ENCODE measurements at regions not wholly inside any gene's neighbourhood (a gene's known extent, or its start where the extent isn't known, plus 50 kb on each side); places are given as distances from the start of the nearest gene placed in this dataset.

DNA sequence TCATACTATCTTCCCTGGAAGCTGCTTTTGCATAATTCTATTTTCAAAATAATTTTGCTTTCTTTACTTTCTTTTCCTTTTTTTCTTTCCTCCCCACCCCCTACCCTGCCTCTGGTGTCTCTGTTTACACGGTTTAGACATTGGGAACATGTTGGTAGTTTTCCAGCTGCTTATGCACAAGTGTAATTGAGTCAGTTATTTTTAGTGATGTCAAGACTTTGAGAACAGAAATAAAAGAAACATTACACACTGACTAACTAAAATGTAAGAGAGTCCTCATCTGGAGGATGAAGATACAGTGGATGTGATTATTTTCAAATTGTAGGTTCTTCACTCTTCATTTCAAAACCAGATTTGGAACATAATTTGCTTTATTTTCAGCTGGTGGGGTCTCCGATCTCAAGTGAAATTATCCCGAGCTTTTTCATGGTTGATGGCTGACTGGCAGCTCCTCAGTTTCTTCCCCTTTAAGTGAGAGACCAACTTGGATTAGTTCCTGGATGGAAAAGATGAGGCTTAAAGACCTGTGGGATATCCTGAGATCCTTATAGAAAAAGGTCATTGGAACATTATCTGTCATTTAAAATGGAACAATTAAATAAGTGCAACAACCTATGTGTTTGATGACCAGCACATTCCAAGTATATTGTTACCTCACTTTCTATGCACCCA is 154.4 kb upstream of the ZNF462 start:
- DNase-seq (ENCODE audit: low read depth), result no peak

DNA sequence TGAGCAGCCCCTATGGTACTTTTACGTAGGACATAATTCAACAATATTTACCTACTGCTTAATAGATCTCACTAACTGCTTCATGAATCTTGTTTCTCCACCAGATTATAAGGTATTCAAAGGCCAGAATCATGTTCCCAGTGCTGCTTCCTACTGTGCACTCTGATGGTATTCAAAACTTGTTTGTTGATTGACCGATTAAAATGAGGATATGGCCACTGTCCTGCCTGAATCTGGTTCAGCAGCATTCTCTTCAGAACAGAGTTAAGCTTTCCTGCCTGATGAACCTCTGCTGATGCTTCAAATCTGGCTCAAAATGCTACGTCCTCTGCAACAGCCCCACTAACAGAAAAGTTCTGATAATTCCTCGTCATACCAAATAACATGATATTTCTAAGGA is 150.7 kb upstream of the ZNF462 start:
- DNase-seq (ENCODE audit: low read depth), result no peak

- no peak for DNase-seq (ENCODE audit: low read depth)
Measured at GRCh38 chr9:106713206-106713605, 149.8 kb upstream of the ZNF462 start.

DNA sequence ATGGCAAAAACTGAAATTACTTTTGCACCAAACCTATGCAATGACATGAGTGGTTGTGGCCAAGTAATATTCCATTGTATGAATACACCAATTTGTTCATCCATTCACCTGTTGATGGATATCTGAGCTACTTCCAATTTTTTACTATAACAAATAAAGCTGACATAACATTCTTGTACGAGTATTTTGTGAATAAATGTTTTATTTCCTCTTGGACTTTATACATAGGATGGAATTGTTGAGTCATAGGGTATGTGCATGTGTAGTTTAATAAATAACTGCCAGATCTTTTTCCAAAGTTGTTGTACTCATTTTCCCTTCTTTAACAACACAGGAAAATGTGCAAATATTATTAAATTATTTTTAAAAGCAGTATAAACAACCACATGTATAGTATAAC is 146.1 kb upstream of the ZNF462 start:
- no peak for DNase-seq (ENCODE audit: low read depth)

GRCh38 chr9:106717686-106718085 is 145.3 kb upstream of the ZNF462 start:
- no peak for DNase-seq (ENCODE audit: low read depth)

GRCh38 chr9:106718936-106719335 is 144.0 kb upstream of the ZNF462 start:
- no peak for DNase-seq (ENCODE audit: low read depth)

DNA sequence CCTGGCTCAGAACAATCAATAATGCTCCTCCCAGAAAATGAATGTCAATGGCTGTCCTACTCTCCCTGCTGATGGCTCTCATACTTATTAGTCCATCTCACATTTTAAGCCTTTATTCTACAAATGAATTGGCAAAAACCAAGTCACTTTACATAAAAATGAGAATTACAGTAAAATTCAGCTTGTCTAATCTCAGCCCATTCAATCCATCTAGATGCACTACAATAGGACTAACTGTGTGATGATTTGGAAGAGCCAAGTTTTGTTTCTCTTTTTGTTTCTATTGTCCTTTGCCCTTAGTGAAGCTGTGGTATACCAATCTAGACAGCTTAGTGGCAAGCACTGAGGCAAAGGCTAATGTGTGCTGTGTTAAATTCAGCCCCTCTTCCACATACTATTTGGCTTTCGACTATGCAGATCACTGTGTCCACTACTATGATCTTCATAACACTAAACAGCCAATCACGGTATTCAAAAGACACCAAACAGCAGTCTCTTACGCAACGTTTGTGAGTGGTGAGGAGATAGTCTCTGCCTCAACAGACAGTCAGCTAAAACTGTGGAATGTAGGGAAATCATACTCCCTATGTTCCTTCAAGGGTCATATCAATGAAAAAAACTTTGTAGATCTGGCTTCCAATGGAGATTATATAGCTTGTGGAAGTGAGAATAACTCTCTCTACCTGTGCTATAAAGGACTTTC is 140.8 kb upstream of the ZNF462 start:
- no peak for DNase-seq (ENCODE audit: low read depth)

DNA sequence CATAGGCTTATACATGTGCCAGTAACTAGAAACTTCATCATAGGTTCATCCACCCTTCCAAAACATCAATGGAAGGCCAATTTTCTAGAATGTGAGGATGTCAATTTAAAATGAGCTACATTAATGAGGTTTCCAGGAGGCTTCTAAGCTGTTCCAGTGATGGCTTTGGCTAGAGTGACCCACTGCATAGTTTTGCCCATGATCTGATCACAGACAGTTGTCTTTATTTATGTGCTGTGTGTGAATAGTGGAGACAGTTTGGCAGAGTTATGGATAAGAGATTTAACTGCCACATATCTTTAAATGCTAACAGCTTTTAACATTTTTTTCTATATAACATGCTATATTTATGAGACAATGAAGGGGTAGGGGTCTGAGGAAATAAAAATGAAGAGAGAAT is 139.0 kb upstream of the ZNF462 start:
- DNase-seq (ENCODE audit: low read depth), result no peak

- no peak for DNase-seq (ENCODE audit: low read depth)
Measured at GRCh38 chr9:106724566-106724965, 138.4 kb upstream of the ZNF462 start.

DNA sequence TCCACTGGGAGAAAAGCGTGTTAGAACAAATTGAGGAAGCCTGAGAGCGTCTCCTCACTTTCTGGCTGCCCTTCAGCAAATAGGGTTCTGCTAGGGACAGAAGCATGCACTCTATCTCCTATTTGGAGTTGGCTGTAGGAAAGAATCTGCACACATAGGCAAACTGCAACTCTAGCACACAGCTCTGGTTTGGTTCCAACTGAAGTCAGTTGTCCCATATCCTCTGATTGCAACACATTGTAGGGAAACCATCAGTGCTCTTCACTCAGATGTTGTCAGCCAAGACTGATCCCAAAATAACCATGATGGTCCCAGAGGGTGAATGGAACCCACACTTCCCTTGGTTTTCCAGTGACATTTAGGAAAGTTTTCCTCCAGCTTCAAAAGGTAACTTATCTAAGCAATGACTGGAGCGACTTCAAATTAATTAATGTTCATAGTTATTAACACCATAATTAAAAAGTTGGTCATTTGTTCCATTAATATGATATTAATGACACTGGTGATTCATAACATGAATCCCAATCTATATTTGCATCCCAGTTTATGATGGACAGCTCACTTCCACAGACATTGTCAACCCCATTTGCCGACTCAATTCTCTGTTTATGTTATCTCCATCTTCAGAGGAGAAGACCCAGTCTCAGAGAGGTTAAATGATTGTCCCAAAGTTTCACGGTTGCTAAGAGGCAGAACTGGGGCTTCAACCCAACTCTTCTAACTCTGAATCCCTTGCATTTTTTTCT is 136.7 kb upstream of the ZNF462 start:
- DNase-seq (ENCODE audit: low read depth), result no peak

DNA sequence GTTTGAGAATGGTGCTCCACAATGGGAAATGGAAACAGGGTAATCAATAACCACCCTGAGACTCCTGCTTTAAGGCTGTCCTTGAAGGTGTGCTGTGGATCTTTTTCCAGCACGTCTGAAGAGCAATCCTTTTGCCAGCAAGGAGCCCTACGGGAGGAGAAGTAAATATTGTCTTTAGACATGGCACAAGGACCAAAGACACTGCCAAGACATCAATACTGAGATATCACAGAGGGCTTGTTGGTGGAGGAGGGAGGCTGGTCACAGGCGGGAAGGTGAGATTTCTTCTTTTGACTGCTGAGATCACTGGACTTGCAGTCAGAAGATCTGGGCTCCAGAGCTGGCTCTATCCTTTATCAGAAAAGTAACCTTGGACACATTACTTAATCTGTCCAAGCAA is 135.0 kb upstream of the ZNF462 start:
- no peak for DNase-seq (ENCODE audit: low read depth)

GRCh38 chr9:106728860-106729259 is 134.1 kb upstream of the ZNF462 start:
- no peak for DNase-seq (ENCODE audit: low read depth)

DNA sequence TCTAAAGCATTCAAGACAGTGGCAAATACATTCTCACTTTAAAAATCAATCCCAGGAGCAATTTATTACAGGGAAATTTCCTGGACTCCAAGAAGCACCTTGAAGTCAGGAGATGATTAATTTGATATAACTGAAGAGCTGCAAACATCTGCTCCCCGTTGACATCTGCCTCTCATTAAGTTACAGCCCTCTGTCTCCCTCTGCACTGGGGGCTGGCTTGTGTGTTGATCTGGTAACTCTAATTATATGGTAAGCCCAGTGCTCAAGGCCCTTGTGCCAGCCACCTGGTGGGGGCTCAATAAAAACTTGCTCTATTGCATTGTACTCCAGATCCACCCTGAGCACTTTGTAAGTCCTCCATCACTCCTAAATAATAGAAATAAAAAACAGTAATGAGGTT is 131.1 kb upstream of the ZNF462 start:
- DNase-seq (ENCODE audit: low read depth), result no peak

GRCh38 chr9:106733828-106734380 is 129.1 kb upstream of the ZNF462 start:
- no peak for DNase-seq (ENCODE audit: low read depth)

DNA sequence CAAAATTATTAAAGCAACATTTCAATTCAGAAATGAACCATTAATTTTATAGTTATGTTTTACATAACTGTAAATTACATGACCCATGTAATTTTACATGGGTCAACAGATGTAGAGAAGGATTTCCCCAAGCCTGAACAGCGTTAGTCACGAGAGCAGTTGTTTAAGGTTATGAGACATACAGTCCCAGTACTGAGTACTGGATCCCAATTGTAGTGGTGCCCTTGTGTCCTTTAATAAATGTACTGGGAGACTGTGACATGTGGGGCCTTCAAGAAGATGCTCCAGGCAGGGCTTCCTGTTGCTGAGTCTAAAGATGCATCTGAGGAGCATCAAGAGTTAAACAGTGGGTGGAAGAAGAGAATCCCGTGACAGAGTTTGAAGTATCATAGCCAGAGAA is 125.5 kb upstream of the ZNF462 start:
- DNase-seq (ENCODE audit: low read depth), result no peak

GRCh38 chr9:106738109-106738508 is 124.9 kb upstream of the ZNF462 start:
- DNase-seq (ENCODE audit: low read depth), result no peak

- DNase-seq (ENCODE audit: low read depth), result no peak
Measured at GRCh38 chr9:106745457-106745856, 117.5 kb upstream of the ZNF462 start.

DNA sequence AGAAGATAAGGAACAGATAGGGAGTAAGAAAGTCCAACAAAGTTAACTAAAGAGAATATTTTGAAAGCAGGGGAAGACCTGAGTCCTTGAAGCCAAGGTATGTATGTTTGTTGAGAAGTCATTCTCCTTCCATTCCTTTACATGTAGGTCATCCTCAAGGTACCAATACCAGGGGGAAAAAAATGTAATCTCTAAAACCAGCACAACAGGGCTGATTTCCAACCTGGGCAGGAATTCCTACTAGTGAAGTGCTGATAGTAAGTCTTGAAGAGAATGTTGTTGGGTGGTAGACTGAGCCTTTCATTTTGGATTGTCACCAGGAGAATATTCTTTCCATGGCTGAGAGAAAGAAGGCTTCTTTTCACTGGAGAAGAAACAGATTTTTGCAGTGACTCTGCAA is 117.1 kb upstream of the ZNF462 start:
- DNase-seq (ENCODE audit: low read depth), result no peak

GRCh38 chr9:106751681-106752080 is 111.3 kb upstream of the ZNF462 start:
- DNase-seq (ENCODE audit: low read depth), result no peak

DNA sequence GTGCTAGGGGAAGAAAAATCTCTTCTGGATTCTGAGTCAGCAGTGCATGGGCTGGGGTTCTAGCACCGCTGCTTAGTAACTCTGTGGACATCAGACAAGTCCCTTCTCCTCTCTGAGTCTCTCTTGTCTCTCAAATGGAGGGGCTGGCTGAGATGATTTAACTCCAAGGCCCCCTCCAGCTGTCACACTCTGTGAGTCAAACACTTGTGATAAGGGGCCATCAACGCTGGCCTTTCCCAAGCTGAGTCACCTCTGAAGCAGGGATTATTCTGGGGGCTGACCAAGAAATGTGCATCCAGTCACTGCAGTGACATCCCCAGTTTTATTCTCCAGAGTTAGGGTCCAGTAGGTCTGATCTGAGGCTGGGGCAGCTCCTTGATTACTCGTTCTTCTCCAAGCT is 110.4 kb upstream of the ZNF462 start:
- no peak for DNase-seq (ENCODE audit: low read depth)

DNA sequence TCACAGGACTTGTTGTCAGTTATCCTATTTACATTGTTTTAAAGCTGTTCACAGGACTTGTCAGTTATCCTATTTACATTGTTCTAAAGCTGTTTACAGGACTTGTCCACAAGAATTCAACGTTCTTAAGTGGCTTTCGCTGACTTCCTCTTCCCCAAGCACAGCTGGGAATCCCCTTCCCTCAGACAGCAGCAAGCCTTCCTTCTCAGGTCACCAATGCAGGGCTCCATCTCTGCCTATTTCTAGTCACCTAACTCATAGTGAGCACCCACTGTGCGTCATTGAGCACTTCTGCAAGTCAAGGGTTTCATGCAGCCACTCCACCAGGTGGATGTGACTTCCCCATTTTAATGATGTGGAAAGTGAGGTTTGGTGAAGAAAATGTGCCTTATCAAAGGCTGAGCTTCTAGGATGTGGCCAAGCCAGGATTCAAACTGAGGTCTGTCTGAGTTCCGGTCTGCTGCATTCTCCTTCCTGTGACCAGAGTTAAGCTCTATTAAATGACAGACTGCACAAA is 109.8 kb upstream of the ZNF462 start:
- no peak for DNase-seq (ENCODE audit: low read depth)

- no peak for DNase-seq (ENCODE audit: low read depth)
Measured at GRCh38 chr9:106755736-106756135, 107.2 kb upstream of the ZNF462 start.

DNA sequence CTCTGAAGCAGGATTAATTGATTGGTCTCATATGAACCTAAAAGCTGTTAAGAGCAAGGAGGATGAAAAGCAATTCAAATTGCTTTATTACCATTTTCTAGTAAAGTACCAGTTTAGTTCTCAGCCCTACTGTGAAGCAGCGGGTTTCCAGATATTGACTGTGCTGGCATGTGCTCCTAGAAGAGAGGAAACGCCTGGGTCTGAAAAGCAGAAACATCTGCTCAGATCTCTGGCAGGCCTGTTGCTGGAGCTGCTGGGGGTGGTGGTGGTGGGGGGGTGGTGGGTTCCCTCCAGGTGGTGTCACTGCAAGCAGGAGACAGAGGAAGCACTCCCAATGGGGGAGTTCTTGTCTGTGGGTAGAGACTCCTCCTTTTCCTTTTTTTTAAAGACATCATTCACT is 105.5 kb upstream of the ZNF462 start:
- no peak for DNase-seq (ENCODE audit: low read depth)
